Hypothalamus (tissue), 51 donors: ENCODE measurements at regions not wholly inside any gene's neighbourhood (a gene's known extent, or its start where the extent isn't known, plus 50 kb on each side); places are given as distances from the start of the nearest gene placed in this dataset.

ENCODE experiments used
- DNase-seq, 51 donors: peaks; one replicate each; lab custom pipeline; 2025; lab: John Stamatoyannopoulos, UW

- no peak for DNase-seq
These were observed 87.3 kb upstream of the KAZN start for GRCh38 chr1:14511166-14511680.

GRCh38 chr1:14511796-14512585 lies 86.5 kb upstream of the KAZN start:
- no peak for DNase-seq

GRCh38 chr1:14513111-14513510 lies 85.4 kb upstream of the KAZN start:
- no peak for DNase-seq

- no peak for DNase-seq
These were observed 83.7 kb upstream of the KAZN start for GRCh38 chr1:14514739-14515138.

GRCh38 chr1:14516974-14517840 lies 81.3 kb upstream of the KAZN start:
- no peak for DNase-seq

- DNase-seq: no peak
These were observed 80.7 kb upstream of the KAZN start for GRCh38 chr1:14517841-14518180.

- DNase-seq: no peak
These were observed 78.5 kb upstream of the KAZN start for GRCh38 chr1:14519976-14520375.

- no peak for DNase-seq
These were observed 77.8 kb upstream of the KAZN start for GRCh38 chr1:14520514-14521163.

- no peak for DNase-seq
These were observed 76.9 kb upstream of the KAZN start for GRCh38 chr1:14521622-14522021.

- peak in 1 of 51 donors; percentile 58 for DNase-seq
These were observed 76.2 kb upstream of the KAZN start for GRCh38 chr1:14522077-14522925.

- DNase-seq: peak in 13 of 51 donors; percentile 0 to 30 (median 8)
These were observed 75.6 kb upstream of the KAZN start for GRCh38 chr1:14522926-14523241.

GRCh38 chr1:14524826-14525636 lies 73.5 kb upstream of the KAZN start:
- DNase-seq: no peak

GRCh38 chr1:14529475-14529874 lies 69.0 kb upstream of the KAZN start:
- no peak for DNase-seq

- no peak for DNase-seq
These were observed 67.0 kb upstream of the KAZN start for GRCh38 chr1:14531519-14531918.

- DNase-seq: no peak
These were observed 62.7 kb upstream of the KAZN start for GRCh38 chr1:14535619-14536355.

- DNase-seq: no peak
These were observed 60.1 kb upstream of the KAZN start for GRCh38 chr1:14538335-14538734.

- no peak for DNase-seq
These were observed 59.2 kb upstream of the KAZN start for GRCh38 chr1:14539309-14539708.

- no peak for DNase-seq
These were observed 58.4 kb upstream of the KAZN start for GRCh38 chr1:14539953-14540563.
